ENCODE measurements at regions not wholly inside any gene's neighbourhood (a gene's known extent, or its start where the extent isn't known, plus 50 kb on each side); places are given as distances from the start of the nearest gene placed in this dataset.
A peak's percentile ranks its signal among the peaks of the same experiment; 100 is the strongest.

- FAIRE-seq (no peak), DNase-seq (ENCODE audit: low read depth in 1 of 2, low spot score in 1 of 2) (no peak), ATAC-seq (no peak)
- H3K4me1 ChIP-seq: no peaks in the 10 kb centered on the region
- H3K4me2 ChIP-seq: no peak overlapping the region
- CTCF ChIA-PET: no interaction called here
- no peaks in the 10 kb centered on the region for H3K9me3 ChIP-seq
- H3K27ac ChIP-seq: no peak overlapping the region
- 7% methylated on average over 1 of the region's 1 CpG for WGBS (ENCODE audit: missing lambda C conversion rate)
- H3K4me3 ChIP-seq: no peak overlapping the region
- TF ChIP-seq FOSL2 (IDR thresholded peaks at IDR 0.05) (no peak), FOSL2 (CRISPR knock-in tag; IDR thresholded peaks at IDR 0.05) (no peak), EHF (CRISPR knock-in tag; IDR thresholded peaks at IDR 0.05) (no peak), BHLHE40 (IDR thresholded peaks at IDR 0.05; ENCODE audit: low read depth, low read length) (no peak), E2F6 (IDR thresholded peaks at IDR 0.05; ENCODE audit: borderline replicate concordance, low read depth) (no peak), HES2 (IDR thresholded peaks at IDR 0.05) (no peak), KDM5A (IDR thresholded peaks at IDR 0.05) (no peak), CEBPB (IDR thresholded peaks at IDR 0.05) (no peak), GATA3 (IDR thresholded peaks at IDR 0.05; ENCODE audit: borderline replicate concordance) (no peak), ATOH8 (CRISPR knock-in tag; IDR thresholded peaks at IDR 0.05; ENCODE audit: low read depth) (no peak), FOXS1 (CRISPR knock-in tag; IDR thresholded peaks at IDR 0.05) (no peak), ELK1 (IDR thresholded peaks at IDR 0.05; ENCODE audit: low read depth, low read length) (no peak), HOXA7 (CRISPR knock-in tag; IDR thresholded peaks at IDR 0.05) (no peak), EP300 (IDR thresholded peaks at IDR 0.05) (no peak), MAZ (IDR thresholded peaks at IDR 0.05; ENCODE audit: borderline replicate concordance, low read depth, low read length) (no peak), MAFK (IDR thresholded peaks at IDR 0.05; ENCODE audit: partially characterized antibody) (no peak), ZNF302 (CRISPR knock-in tag; IDR thresholded peaks at IDR 0.05) (no peak), SREBF2 (IDR thresholded peaks at IDR 0.05) (no peak), CHD2 (IDR thresholded peaks at IDR 0.05; ENCODE audit: low read length, partially characterized antibody) (no peak)
- TF ChIP-seq, protein P1, sequence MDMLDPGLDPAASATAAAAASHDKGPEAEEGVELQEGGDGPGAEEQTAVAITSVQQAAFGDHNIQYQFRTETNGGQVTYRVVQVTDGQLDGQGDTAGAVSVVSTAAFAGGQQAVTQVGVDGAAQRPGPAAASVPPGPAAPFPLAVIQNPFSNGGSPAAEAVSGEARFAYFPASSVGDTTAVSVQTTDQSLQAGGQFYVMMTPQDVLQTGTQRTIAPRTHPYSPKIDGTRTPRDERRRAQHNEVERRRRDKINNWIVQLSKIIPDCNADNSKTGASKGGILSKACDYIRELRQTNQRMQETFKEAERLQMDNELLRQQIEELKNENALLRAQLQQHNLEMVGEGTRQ (IDR thresholded peaks at IDR 0.05): no peak
- POLR2A ChIA-PET: no interaction called here
Observed at GRCh38 chr3:163016251-163016650, 1519.6 kb downstream of the OTOL1 start.

DNA sequence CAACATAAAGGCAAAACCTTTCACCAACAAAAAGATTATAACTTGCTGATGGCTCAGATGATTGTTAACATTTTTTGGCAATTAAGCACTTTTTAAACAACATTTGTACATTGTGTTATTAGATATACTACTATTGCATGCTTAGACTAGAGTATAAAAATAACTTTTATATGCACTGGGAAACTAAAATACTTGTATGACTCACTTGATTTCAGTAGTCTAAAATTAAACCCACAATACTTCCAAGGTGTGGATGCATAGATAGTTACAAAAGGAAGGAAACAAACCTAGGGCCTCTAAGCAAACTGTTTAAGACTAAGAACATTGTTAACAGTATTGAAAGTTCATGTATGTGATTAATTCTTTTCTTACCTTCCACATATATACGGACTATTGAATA lies 1521.5 kb downstream of the OTOL1 start:
- no peaks in the 10 kb centered on the region for H3K9me3 ChIP-seq
- ATAC-seq: no peak
- H3K4me3 ChIP-seq: no peak overlapping the region
- CTCF ChIA-PET: no interaction called here
- 54% methylated on average over 1 of the region's 1 CpG for whole genome bisulfite sequencing (ENCODE audit: missing lambda C conversion rate)
- DNase-seq (ENCODE audit: low read depth in 1 of 2, low spot score in 1 of 2): no peak
- no peak overlapping the region for H3K27ac ChIP-seq
- no peaks in the 10 kb centered on the region for H3K4me1 ChIP-seq
- FAIRE-seq: no peak
- peak; percentile 29 for TF ChIP-seq MAFK (IDR thresholded peaks at IDR 0.05; ENCODE audit: partially characterized antibody)
- no peak for TF ChIP-seq NFE2L2 (conservative IDR thresholded peaks at IDR 0.05; ENCODE audit: low read length)
- H3K4me2 ChIP-seq: no peak overlapping the region
- POLR2A ChIA-PET: no interaction called here

GRCh38 chr3:163018664-163019063 lies 1522.1 kb downstream of the OTOL1 start:
- Histone ChIP-seq H3K9me3 (no peaks in the 10 kb centered on the region), H3K4me1 (no peaks in the 10 kb centered on the region), H3K4me3 (no peak overlapping the region), H3K27ac (no peak overlapping the region), H3K4me2 (no peak overlapping the region)
- no peak for ATAC-seq
- WGBS (ENCODE audit: missing lambda C conversion rate): 79% methylated on average over 3 of the region's 7 CpGs
- no peak for DNase-seq (ENCODE audit: low read depth in 1 of 2, low spot score in 1 of 2)
- ChIA-PET CTCF (no interaction called here), POLR2A (no interaction called here)
- no peak for FAIRE-seq
- TF ChIP-seq TP53 (CRISPR knock-in tag; IDR thresholded peaks at IDR 0.05) (no peak), CTCF (IDR thresholded peaks at IDR 0.05) (no peak), CBX8 (IDR thresholded peaks at IDR 0.05) (no peak), RCOR1 (IDR thresholded peaks at IDR 0.05; ENCODE audit: low read depth, low read length) (no peak), ZFP36 (IDR thresholded peaks at IDR 0.05; ENCODE audit: borderline replicate concordance, partially characterized antibody) (no peak), ATOH8 (CRISPR knock-in tag; IDR thresholded peaks at IDR 0.05; ENCODE audit: low read depth) (no peak), CBX2 (IDR thresholded peaks at IDR 0.05; ENCODE audit: borderline replicate concordance, low read depth) (no peak)
- TF ChIP-seq, protein P2, sequence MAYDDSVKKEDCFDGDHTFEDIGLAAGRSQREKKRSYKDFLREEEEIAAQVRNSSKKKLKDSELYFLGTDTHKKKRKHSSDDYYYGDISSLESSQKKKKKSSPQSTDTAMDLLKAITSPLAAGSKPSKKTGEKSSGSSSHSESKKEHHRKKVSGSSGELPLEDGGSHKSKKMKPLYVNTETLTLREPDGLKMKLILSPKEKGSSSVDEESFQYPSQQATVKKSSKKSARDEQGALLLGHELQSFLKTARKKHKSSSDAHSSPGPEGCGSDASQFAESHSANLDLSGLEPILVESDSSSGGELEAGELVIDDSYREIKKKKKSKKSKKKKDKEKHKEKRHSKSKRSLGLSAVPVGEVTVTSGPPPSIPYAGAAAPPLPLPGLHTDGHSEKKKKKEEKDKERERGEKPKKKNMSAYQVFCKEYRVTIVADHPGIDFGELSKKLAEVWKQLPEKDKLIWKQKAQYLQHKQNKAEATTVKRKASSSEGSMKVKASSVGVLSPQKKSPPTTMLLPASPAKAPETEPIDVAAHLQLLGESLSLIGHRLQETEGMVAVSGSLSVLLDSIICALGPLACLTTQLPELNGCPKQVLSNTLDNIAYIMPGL (CRISPR knock-in tag; IDR thresholded peaks at IDR 0.05; ENCODE audit: borderline replicate concordance): no peak

All from A549 (cell line).